ENCODE measurements at regions not wholly inside any gene's neighbourhood (a gene's known extent, or its start where the extent isn't known, plus 50 kb on each side); places are given as distances from the start of the nearest gene placed in this dataset.

DNA sequence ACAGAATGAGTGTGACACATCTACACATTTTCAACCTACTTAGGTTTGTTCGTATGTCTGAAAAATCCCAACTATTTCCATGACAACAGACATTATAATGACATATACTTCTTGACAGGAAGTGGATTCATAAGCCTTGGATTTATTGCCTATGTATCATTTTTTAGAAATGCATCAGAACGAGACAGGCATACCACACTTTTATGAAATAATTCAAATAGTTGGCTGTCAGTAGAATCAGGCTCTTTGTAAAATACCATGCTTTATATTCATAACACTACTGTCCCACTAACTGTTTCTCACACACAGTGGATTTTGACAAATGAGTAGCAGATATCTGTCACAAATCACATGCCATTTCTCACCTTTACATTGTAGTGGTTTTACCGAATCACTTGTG lies 173.2 kb downstream of the BEND2 start:
- no peaks in the 10 kb centered on the region for H3K9me3 ChIP-seq (ENCODE audit: low read depth, low read length)
- H3K27ac ChIP-seq = no peak overlapping the region
- DNase-seq (ENCODE audit: low read depth, low spot score) = no peak
- TF ChIP-seq POLR2AphosphoS5 (IDR thresholded peaks at IDR 0.05; ENCODE audit: borderline replicate concordance, low read depth, low read length) (no peak), FOXP2 (optimal IDR thresholded peaks at IDR 0.05; ENCODE audit: control extremely low read depth, extremely low read length, insufficient read depth) (no peak), EZH2 (IDR thresholded peaks at IDR 0.05) (no peak)
- no peaks in the 10 kb centered on the region for H3K36me3 ChIP-seq (ENCODE audit: insufficient read depth, low read length)
- H3K4me3 ChIP-seq = no peak overlapping the region
- no peak overlapping the region for H3K9ac ChIP-seq (ENCODE audit: insufficient read length)

DNA sequence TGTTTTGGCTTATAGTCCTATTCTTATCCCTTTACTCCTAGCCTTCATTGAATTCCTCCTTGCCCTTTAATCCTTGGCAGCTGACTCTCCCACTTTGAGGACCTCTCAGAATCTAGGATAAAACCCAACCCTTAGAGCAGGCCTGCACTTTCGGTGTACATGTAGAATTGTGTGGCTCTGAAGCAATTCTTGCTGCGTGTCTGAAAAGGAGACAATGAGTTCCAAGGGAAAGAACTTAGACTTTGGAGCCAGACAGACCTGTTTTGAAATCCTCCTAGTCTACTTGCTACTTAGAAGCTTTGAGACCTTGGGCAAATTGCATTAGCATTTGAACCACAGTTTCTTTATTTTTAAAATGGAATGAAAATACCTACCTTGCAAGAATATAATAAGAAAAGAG lies 175.2 kb downstream of the BEND2 start:
- TF ChIP-seq POLR2AphosphoS5 (IDR thresholded peaks at IDR 0.05; ENCODE audit: borderline replicate concordance, low read depth, low read length) = no peak
- TF ChIP-seq FOXP2 (optimal IDR thresholded peaks at IDR 0.05; ENCODE audit: control extremely low read depth, extremely low read length, insufficient read depth) = no peak
- TF ChIP-seq EZH2 (IDR thresholded peaks at IDR 0.05) = no peak
- DNase-seq (ENCODE audit: low read depth, low spot score) = no peak
- no peaks in the 10 kb centered on the region for H3K9me3 ChIP-seq (ENCODE audit: low read depth, low read length)
- no peak overlapping the region for H3K4me3 ChIP-seq
- H3K36me3 ChIP-seq (ENCODE audit: insufficient read depth, low read length) = no peaks in the 10 kb centered on the region
- H3K9ac ChIP-seq (ENCODE audit: insufficient read length) = no peak overlapping the region
- H3K27ac ChIP-seq = no peak overlapping the region

DNA sequence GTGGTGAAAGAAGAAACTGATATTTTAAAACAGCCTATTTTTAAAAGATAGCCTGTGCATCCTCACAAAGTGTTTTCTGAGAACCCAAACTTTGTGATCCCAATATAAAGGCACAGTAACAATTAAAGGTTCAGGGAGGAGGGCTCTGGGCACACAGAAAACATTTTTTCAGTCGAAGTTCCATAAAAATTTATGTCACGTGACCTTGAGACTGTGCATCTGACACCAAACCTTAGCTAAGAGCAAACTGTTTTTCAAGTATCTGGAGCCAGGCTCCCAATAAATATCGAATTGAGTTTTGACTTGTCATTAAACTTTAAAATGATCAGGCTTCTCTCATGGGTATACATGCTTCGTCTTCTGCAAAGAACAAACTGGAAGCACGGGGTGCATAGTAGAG lies 177.9 kb downstream of the BEND2 start:
- Histone ChIP-seq H3K9ac (ENCODE audit: insufficient read length) (no peak overlapping the region), H3K27ac (no peak overlapping the region), H3K36me3 (ENCODE audit: insufficient read depth, low read length) (no peaks in the 10 kb centered on the region), H3K4me3 (no peak overlapping the region), H3K9me3 (ENCODE audit: low read depth, low read length) (no peaks in the 10 kb centered on the region)
- DNase-seq (ENCODE audit: low read depth, low spot score) = no peak
- TF ChIP-seq FOXP2 (optimal IDR thresholded peaks at IDR 0.05; ENCODE audit: control extremely low read depth, extremely low read length, insufficient read depth) = no peak
- no peak for TF ChIP-seq EZH2 (IDR thresholded peaks at IDR 0.05)
- TF ChIP-seq POLR2AphosphoS5 (IDR thresholded peaks at IDR 0.05; ENCODE audit: borderline replicate concordance, low read depth, low read length) = no peak

DNA sequence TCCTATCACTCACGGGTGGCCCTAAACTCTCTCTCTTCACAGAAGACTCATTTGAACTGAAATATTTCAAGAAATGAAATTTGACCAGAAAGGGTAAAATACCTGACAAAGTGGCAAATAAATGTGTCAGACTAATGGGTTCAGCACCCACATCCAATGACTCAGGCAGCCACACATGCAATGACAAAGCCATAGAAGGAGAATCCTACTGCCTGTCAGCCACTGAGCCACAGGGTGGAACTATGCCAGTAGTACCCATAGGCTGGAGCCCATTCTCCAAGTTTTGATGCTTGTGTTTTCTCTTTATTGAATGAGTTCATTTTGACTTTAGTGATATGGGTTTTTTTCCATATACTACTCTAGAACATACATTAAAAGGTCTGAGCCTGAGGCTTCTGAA lies 179.0 kb downstream of the BEND2 start:
- Histone ChIP-seq H3K4me3 (no peak overlapping the region), H3K9ac (ENCODE audit: insufficient read length) (no peak overlapping the region), H3K36me3 (ENCODE audit: insufficient read depth, low read length) (no peaks in the 10 kb centered on the region), H3K9me3 (ENCODE audit: low read depth, low read length) (no peaks in the 10 kb centered on the region), H3K27ac (no peak overlapping the region)
- TF ChIP-seq EZH2 (IDR thresholded peaks at IDR 0.05) = no peak
- no peak for DNase-seq (ENCODE audit: low read depth, low spot score)

DNA sequence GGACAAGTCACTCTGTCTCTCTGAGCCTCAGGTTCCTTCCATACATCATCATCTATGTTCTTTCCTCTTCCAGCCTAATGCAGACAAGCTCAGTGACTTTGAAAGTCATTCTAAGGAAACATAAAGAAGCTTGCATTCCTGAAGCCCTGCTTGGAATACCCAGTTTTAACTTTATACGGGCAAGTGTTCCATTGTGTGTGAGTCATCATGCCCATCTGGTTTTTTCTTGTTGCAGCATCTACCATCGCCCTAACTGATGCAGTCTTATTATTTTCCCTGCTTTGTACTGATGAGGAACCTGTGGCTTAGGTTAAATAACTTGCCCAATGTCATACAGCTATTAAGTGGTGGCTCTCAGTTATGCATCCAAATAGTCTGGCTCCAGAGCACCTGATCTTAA lies 177.9 kb upstream of the RAI2 start:
- H3K9ac ChIP-seq (ENCODE audit: insufficient read length) = no peak overlapping the region
- no peak overlapping the region for H3K27ac ChIP-seq
- no peaks in the 10 kb centered on the region for H3K9me3 ChIP-seq (ENCODE audit: low read depth, low read length)
- DNase-seq (ENCODE audit: low read depth, low spot score) = no peak
- H3K4me3 ChIP-seq = no peak overlapping the region
- no peaks in the 10 kb centered on the region for H3K36me3 ChIP-seq (ENCODE audit: insufficient read depth, low read length)
- TF ChIP-seq FOXP2 (optimal IDR thresholded peaks at IDR 0.05; ENCODE audit: control extremely low read depth, extremely low read length, insufficient read depth) (no peak), EZH2 (IDR thresholded peaks at IDR 0.05) (no peak), POLR2AphosphoS5 (IDR thresholded peaks at IDR 0.05; ENCODE audit: borderline replicate concordance, low read depth, low read length) (no peak)

DNA sequence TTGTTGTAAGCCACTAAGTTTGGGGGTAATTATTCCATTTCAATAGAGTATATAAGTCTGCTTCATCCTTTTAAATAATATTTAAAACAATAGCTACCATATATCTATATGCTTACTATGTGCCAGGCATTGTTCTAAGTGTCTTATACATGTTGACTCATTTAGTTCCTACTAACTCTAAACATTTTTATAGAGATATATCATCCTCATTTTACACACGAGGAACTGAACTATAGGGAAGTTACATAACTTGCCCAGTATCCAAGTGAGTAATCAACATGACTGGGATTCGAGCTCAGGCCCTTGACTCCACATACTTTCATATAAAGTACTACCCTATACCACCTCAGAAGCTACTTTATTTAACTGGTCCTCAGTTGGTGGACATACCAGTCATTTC lies 175.3 kb upstream of the RAI2 start:
- TF ChIP-seq FOXP2 (optimal IDR thresholded peaks at IDR 0.05; ENCODE audit: control extremely low read depth, extremely low read length, insufficient read depth) = no peak
- no peak for TF ChIP-seq POLR2AphosphoS5 (IDR thresholded peaks at IDR 0.05; ENCODE audit: borderline replicate concordance, low read depth, low read length)
- no peak for TF ChIP-seq EZH2 (IDR thresholded peaks at IDR 0.05)

DNA sequence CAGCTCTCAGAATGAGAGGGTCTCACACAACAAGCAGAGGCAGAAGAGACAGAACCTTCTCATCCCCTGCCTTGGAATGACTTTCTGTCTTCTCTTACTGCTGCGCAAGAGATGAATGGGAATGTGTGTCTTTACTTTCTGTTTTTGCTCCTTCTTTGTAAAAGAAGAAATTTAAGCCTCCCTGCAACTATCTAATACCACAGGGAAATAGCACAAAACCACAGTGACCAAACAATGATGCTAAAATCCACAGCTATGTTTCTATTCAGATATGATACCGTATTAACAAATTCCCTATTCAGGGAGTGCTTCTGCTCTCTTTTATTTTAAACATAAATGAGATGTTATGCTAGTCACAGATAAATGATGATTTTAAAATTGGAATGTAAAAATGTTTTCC lies 173.8 kb upstream of the RAI2 start:
- Histone ChIP-seq H3K27ac (no peak overlapping the region), H3K9ac (ENCODE audit: insufficient read length) (no peak overlapping the region), H3K36me3 (ENCODE audit: insufficient read depth, low read length) (no peaks in the 10 kb centered on the region), H3K9me3 (ENCODE audit: low read depth, low read length) (no peaks in the 10 kb centered on the region), H3K4me3 (no peak overlapping the region)
- TF ChIP-seq FOXP2 (optimal IDR thresholded peaks at IDR 0.05; ENCODE audit: control extremely low read depth, extremely low read length, insufficient read depth) (no peak), EZH2 (IDR thresholded peaks at IDR 0.05) (no peak)
- no peak for DNase-seq (ENCODE audit: low read depth, low spot score)

More for the DNA sequence above, 175.3 kb upstream of the RAI2 start:
- no peak for DNase-seq (ENCODE audit: low read depth, low spot score)
- Histone ChIP-seq H3K9ac (ENCODE audit: insufficient read length) (no peak overlapping the region), H3K36me3 (ENCODE audit: insufficient read depth, low read length) (no peaks in the 10 kb centered on the region), H3K9me3 (ENCODE audit: low read depth, low read length) (no peaks in the 10 kb centered on the region), H3K4me3 (no peak overlapping the region), H3K27ac (no peak overlapping the region)

DNA sequence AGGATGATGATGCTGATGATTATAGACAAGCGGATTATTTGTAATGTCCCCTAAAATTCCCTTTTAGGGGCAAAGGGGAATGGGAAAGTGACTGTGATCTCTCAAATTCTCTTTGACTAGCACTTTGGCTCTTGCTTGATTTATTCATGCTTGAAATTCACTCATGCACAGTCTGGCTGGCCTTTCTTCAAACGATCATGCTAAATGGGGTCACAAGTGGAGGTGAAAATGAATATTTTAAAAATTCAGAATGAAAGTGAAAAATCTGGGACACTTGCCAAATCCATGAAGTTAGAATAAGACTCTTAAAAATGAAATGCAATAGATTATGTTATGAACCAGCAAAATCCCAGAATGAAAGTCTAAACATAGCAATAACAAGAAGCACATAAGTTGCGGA lies 173.4 kb upstream of the RAI2 start:
- Histone ChIP-seq H3K9me3 (ENCODE audit: low read depth, low read length) (no peaks in the 10 kb centered on the region), H3K4me3 (no peak overlapping the region), H3K27ac (no peak overlapping the region), H3K9ac (ENCODE audit: insufficient read length) (no peak overlapping the region), H3K36me3 (ENCODE audit: insufficient read depth, low read length) (no peaks in the 10 kb centered on the region)
- TF ChIP-seq POLR2AphosphoS5 (IDR thresholded peaks at IDR 0.05; ENCODE audit: borderline replicate concordance, low read depth, low read length) = no peak
- TF ChIP-seq EZH2 (IDR thresholded peaks at IDR 0.05) = no peak
- TF ChIP-seq FOXP2 (optimal IDR thresholded peaks at IDR 0.05; ENCODE audit: control extremely low read depth, extremely low read length, insufficient read depth) = no peak
- DNase-seq (ENCODE audit: low read depth, low spot score) = no peak

DNA sequence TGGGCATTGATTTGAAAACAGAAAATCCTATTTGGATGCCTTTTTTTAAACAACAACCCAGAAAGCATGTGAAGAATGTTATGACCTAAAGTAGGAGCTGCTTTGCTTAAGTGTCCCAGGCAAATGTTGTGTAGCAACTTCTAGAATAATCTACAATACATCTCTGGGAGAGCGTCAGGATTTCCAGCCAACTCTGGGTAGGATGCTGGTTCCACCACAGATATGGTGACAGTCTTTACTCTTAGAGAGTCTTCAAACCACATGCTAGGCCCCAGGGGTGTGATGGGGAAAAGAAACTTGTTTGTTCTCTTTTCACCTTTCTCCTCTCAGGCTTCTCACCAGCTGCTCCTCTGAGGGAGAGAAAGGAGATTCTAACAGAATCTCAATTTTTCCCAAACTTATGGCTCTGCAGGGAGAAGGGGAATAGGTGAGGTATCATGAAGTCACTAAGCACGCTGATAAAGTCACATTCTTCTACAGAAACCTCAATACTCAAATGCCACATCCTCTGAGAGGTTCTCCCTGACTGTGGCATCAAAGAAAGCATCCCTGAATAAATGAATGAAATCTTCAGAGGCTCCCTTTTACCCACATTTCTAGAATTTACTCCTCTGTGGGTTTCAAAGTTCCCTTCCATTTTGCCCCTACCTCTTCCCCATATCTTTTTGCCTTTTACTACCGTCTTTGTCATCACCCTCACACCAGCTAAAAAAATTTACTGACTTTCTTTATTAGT lies 171.6 kb upstream of the RAI2 start:
- H3K4me3 ChIP-seq = no peak overlapping the region
- TF ChIP-seq POLR2AphosphoS5 (IDR thresholded peaks at IDR 0.05; ENCODE audit: borderline replicate concordance, low read depth, low read length) (no peak), FOXP2 (optimal IDR thresholded peaks at IDR 0.05; ENCODE audit: control extremely low read depth, extremely low read length, insufficient read depth) (no peak), EZH2 (IDR thresholded peaks at IDR 0.05) (no peak)
- no peak overlapping the region for H3K9ac ChIP-seq (ENCODE audit: insufficient read length)
- no peaks in the 10 kb centered on the region for H3K9me3 ChIP-seq (ENCODE audit: low read depth, low read length)
- no peak overlapping the region for H3K27ac ChIP-seq
- DNase-seq (ENCODE audit: low read depth, low spot score) = no peak
- H3K36me3 ChIP-seq (ENCODE audit: insufficient read depth, low read length) = no peaks in the 10 kb centered on the region
